GM12865 (cell line): ENCODE measurements at regions not wholly inside any gene's neighbourhood (a gene's known extent, or its start where the extent isn't known, plus 50 kb on each side); places are given as distances from the start of the nearest gene placed in this dataset.

Source experiments
- DNase-seq: peaks from one replicate; pipeline ENCODE4 v3.0.0; 2010; ENCODE audit warnings: low read depth
- H3K4me3 ChIP-seq: 2 replicates; pipeline ENCODE4 v1.5.1; 2011; ENCODE audit warnings: mild to moderate bottlenecking, low read depth, low read length, control low read depth
- TF ChIP-seq, protein P1 (sequence below): IDR thresholded peaks from 2 replicates; pipeline ENCODE4 v1.5.1; 2011; ENCODE audit warnings: low read length, control low read depth, low read depth, inconsistent platforms; ENCODE audit not compliant: insufficient read depth; ENCODE audit errors: missing control alignments

GRCh38 chr2:8154270-8154669, 527.6 kb upstream of the ID2 start:
- TF ChIP-seq, protein P1, sequence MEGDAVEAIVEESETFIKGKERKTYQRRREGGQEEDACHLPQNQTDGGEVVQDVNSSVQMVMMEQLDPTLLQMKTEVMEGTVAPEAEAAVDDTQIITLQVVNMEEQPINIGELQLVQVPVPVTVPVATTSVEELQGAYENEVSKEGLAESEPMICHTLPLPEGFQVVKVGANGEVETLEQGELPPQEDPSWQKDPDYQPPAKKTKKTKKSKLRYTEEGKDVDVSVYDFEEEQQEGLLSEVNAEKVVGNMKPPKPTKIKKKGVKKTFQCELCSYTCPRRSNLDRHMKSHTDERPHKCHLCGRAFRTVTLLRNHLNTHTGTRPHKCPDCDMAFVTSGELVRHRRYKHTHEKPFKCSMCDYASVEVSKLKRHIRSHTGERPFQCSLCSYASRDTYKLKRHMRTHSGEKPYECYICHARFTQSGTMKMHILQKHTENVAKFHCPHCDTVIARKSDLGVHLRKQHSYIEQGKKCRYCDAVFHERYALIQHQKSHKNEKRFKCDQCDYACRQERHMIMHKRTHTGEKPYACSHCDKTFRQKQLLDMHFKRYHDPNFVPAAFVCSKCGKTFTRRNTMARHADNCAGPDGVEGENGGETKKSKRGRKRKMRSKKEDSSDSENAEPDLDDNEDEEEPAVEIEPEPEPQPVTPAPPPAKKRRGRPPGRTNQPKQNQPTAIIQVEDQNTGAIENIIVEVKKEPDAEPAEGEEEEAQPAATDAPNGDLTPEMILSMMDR, result no peak
- DNase-seq, result no peak
- H3K4me3 ChIP-seq, result no peak overlapping the region

GRCh38 chr2:8154936-8155335, 526.9 kb upstream of the ID2 start:
- H3K4me3 ChIP-seq, result no peak overlapping the region
- DNase-seq, result peak; percentile 28
- TF ChIP-seq, protein P1, result no peak

DNA sequence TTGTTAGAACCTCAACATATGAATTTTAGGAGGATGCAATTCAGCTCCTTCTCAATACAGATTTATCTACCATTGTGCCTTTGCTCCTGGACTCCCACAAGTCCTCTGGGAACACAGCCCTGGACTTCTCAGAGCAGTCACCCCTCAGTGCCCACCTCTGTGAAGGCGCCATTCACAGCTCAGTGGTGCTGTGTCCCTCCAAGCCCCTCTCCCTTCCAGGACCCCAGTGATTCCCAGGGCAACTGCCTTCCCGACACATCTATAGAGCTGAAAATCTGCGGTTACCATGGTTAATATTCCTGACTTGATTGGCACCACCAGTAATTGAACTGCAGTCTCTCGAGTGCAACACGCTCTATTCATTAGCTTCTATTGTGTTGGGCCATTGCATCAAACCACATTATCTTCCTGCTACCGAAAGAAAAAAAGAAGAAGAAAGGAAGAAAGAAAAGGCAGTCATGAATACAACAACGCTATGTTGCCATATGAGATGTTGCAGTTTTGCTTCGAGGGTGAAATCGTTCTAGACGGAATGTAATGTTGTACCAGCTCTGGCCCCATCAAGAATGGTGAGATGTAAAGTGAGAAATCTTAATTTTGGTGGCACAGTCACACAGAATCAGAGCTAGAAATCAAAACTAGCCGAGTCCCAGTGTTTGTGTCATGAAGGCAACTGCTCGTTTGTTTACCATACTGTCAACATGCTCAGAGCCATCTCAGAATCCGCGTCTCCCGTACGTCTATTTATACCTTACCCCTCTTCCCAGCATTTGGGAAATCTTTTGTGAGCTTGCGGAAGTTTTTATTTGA, 524.0 kb upstream of the ID2 start:
- TF ChIP-seq, protein P1, result no peak
- DNase-seq, result no peak
- no peak overlapping the region for H3K4me3 ChIP-seq

GRCh38 chr2:8158711-8159110, 523.1 kb upstream of the ID2 start:
- TF ChIP-seq, protein P1, result no peak
- no peak overlapping the region for H3K4me3 ChIP-seq
- DNase-seq, result no peak

DNA sequence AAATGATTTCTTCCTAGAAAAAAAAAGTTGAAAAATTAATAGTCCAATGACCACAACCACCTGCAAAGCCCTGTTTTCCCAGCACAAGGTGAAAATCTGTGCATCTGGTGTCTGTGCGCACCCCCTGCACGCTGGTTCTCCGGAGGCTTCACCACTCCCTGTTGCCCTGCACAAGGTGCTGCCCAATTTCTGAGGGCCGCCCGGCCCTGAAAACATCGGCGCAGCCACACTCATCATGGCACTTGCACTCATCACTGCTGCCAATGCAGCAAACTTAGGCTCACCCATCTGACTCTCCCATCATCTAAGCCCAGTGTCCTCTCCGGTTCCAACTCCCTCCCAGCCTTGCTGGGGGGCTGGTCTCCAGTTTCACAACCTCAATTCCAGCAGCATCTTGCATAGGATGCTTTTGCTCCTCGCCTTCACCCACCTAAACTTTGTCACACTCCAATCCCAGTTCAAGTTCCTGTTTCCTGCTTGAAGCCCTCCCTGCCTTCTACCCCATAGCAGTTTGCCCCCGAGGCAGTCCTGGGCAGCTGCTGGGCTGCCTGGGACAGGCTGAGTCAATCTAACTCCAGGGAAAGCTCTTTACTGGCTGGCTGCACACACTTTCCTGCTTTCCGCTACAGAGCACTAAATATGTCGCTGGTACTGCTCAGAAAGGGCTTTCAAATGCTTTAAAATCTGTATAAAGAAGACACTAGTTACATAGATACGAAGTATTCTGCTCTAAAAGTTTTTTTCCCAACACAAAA, 522.5 kb upstream of the ID2 start:
- H3K4me3 ChIP-seq, result no peak overlapping the region
- DNase-seq, result no peak
- TF ChIP-seq, protein P1, result no peak

GRCh38 chr2:8159966-8160603, 521.8 kb upstream of the ID2 start:
- DNase-seq, result peak; percentile 42
- no peak overlapping the region for H3K4me3 ChIP-seq
- TF ChIP-seq, protein P1, result no peak
